DMS79 treated with DMSO at 0.1 percent for 48 hours (cell line): ENCODE measurements at regions not wholly inside any gene's neighbourhood (a gene's known extent, or its start where the extent isn't known, plus 50 kb on each side); places are given as distances from the start of the nearest gene placed in this dataset.
"Not testable (repeated sequence)": the region's sequence is repeated elsewhere in the genome, so short reads cannot be mapped to it uniquely, and the experiment has no call there.

Experiments used
- DNase-seq: peaks from one replicate; lab custom pipeline; 2025; lab: John Stamatoyannopoulos, UW

DNA sequence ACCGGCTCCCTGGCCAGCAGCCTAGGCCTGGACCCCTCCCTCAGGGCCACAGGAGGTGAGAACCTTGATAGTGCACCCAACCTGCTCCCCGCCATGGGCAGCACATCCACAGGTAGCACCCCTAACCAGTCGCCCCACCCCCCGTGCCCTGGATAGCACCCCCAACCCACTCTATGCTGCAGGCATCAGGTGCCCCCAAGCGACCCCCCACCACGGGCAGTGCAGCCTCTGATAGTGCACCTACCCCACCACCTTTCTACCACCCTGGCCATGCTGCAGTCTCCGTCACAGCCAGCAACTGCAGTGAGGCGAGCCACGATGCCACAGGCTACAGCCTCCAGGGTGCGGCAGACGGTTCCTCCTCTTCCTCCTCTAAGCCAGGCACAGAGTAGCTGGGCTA lies 55.6 kb downstream of the SOWAHC start:
- no peak for DNase-seq

DNA sequence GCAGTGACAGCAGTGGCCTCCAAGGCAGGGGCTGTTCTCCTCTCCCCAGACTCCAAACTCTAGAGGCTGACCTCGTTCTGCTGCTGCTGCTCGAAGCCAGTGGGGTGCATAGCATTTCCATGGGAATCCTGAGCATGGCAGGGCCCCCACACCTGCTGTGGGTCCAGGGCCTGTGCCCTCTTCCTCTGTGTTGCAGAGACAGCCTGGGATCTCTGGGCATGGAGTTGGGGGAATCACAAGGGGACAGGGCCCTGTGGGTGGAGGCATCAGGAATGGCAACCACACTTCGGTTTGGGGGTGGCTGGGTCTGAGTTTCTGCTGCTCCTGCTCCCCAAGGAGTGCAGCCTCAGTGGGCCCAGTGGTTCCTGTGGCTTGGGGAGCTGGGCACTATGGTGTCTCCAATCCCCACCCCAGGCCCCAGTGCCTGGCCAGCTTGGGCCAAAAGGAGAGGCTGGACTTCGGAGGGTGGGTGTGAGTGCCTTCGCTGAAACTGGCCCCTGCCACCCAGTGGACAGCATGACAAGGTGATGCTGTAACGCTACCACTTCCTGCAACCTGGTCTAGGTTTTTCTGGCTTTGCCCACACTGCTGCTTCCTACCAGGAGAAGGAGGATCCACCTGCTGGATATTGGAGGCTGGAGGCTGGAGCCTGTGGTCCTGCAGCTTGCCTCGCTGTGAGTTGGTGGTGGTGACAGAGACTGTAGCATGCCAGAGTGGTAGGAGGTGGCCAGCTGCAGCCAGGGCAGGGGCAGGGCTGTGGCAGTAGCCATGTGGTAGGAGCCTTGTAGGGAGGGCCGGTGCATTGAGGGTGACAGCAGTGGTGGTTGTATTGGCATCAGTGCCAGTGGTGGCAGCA lies 56.6 kb downstream of the SOWAHC start:
- DNase-seq: no peak

DNA sequence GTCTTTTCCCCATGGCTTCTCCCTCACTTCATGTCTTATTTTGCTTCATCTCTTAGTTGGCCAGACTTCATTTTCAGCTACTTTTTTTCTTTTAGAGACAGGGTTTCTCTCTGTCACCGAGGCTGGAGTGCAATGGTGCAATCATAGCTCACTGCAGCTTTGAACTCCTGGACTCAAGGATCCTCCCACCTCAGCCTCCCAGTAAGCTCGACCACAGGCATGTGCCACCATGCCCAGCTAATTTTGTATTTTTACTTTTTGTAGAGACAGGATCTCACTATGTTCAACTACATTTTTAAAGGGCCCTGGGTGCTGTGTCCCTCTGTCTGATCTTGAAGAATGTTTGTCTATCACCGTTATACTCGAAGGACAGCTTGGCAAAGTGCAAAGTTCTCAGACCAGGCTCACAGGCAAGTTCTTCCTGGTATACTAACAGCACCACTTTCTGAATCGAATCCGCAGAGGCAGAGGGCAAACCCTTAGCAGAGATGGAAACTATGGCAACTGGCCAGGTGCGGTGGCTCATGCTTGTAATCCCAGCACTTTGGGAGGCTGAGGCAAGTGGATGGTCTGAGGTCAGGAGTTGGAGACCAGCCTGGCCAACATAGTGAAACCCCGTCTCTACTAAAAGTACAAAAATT lies 60.9 kb downstream of the SOWAHC start:
- peak; percentile 12 for DNase-seq

DNA sequence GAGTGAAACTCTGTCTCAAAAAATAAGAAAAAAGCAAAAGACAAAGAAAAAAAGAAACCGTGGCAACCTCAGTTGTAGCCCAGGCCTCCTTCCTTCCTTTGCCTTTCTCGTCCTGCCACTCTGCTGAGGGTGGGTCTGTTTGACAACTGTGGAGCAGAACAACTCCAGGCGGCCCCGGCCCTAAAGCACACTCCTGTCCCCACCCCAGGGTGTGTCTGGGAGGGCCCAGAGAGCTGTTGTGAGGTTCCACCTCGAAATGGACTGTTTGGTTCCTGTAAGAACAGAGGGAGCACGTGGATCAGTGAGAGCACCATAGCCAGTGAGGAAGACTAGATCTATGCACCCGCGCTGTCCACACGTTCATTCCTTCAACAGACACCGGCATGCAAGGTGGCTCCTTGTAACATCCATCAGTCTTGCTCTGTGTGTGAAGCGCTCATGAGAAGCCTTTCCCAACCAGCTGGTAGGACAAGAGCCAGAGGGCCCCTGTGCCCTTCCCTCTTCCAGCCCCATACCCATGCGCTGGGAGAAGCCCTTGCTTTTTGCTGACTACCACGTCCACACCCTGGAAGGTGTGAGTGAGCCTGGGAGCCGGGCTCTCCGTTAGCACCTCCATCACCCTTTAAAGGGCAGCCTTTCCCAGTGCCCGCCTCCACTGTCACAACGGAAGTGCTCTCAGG lies 61.6 kb downstream of the SOWAHC start:
- DNase-seq: no peak

DNA sequence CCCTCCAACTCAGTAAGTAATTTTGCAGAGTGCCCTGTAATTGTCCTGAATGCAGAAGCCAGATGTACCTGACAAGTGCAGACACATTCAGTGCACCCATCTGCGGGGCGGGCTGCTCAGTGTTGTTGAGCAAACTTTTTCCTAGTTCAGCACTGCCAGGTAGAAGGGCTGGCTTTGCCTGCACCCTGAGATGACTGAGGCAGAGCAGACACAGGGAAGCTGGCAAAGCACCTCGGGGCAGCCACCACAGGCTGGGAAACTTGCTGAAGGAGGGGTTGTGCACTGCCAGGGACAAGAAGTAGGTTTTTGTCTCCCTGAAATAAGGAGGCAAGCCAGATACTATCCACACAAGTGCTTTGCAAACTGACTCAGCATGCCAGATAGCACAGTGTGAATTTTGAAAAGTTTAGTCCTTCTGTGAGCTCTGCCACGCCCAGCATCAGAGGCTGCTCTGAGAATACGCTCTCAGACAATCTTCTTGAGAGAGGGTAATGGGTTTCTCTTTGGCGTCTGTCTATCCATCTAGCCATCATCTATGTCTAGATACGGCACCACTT lies 62.3 kb downstream of the SOWAHC start:
- peak; percentile 52 for DNase-seq

DNA sequence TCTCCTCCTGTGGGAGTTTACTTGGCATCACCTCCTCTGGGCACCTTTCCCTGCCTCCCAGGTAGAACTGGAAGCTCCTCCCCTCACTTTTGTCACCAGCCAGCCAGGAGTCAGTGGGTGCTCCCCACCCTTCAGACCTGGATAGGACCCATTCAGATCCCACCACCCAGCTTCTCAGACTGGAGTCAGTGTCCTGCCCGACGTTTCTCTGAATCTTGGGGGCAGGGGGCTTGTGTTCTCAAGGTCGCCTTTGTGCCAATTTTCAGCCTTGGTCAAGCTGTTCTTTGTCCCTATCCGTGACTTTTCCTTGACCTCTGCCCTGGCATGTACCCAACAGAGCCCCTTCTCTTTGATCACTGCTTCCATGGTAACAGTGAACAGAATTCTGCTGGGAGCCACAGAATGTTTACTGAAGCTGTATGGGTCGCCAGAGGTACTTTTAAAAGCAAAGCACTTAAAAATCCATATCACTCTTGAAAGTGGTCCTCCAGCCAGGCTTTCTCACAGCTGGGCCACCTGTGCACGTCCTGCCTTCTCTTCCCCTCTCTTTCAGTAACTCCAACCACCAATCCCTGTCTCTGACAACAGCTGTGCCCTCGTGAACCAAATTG lies 63.1 kb downstream of the SOWAHC start:
- peak; percentile 64 for DNase-seq

DNA sequence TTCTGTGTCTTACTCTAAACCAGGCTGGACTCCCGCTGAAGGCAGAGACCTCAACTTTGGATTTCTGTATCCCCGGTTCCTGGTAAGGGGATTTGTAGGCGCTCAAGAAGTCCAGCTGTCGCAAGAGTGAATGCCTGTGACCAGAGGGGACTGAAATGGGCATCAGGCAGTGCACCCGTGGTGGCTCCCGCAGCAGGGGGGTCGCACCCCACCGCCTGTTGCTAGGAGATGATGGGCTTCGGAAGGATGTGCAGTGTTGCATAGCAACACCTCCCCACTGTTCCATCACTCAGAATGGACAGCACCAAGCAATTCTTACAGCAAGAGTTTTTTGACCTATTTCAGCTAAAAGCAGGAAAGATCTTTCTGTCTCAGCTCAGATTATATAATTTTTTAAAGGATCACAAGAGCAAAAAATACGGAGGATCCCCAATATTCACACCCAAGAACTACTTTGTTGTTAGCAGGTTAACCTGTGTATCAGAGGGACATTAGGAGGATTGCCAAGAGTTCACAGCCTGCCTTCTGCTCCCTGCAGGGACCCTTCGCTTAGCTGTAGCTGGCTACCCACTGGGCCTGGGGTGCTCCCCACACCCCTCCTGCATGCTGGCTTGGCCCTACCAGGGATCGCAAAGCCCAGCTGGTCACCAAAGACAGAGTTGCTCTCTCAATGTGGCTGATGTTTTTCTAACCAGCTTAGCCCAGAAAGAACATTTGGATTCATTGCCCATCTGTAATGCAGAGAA lies 63.8 kb downstream of the SOWAHC start:
- DNase-seq: peak; percentile 52

DNA sequence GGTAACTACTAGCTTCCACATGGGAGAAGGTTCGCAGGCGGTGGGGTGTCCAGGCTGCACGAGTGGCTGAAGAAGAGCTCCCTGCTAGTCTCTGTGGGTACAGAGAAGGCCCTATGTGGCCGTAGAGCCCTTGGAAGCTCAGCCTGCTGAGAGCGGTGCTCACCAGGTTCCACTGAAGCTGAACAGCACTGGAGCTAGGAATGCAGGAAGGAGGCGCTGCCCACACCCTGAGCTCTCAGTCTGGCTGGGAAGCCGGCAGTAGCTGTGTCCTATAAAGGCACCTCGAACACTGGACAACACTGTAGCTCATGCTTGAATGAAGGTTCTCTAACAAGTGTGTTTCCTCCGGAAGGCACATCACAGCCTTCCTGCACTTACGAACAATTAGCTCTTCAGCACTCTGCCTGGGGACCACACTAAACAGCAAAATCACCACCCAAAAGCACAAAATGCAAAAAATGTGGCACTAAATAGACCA lies 64.6 kb downstream of the SOWAHC start:
- DNase-seq: not testable (repeated sequence)

DNA sequence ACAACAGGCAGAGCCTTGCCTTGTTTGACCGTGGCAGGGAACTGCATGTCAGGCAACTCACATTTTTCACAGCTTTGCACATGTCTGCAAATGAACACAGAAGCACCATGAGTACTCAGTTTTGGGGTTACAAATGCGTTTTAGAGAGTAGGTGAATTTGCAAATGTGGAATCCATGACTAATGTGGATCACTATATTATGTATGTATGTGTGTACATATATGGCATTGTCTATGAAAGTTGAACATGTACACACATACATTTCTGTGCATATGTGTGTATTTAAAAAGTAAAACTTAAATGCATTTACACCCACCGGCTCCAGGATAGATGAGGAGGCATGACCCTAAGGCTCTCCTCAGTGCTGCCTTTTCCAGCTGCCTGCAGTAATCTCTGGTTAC lies 65.1 kb downstream of the SOWAHC start:
- DNase-seq: no peak

DNA sequence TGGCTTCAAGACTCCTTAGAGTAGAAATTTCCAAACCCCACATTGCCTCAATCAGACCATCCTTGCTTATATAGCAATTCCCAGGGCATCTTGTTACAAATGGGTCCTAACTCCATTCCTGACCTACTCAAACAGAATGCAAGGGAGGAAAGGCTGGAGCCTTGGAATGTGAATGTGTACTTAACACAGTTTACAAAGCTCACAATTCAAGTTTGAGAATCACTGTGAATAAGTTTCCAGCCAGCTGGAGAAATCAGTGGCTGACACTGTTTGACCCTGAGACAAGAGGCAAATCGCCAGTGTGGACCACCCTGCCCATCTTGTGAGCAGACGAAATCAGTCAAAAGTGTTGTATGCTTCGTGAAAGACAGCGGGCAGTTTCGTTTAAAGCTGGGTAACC lies 65.5 kb downstream of the SOWAHC start:
- no peak for DNase-seq

DNA sequence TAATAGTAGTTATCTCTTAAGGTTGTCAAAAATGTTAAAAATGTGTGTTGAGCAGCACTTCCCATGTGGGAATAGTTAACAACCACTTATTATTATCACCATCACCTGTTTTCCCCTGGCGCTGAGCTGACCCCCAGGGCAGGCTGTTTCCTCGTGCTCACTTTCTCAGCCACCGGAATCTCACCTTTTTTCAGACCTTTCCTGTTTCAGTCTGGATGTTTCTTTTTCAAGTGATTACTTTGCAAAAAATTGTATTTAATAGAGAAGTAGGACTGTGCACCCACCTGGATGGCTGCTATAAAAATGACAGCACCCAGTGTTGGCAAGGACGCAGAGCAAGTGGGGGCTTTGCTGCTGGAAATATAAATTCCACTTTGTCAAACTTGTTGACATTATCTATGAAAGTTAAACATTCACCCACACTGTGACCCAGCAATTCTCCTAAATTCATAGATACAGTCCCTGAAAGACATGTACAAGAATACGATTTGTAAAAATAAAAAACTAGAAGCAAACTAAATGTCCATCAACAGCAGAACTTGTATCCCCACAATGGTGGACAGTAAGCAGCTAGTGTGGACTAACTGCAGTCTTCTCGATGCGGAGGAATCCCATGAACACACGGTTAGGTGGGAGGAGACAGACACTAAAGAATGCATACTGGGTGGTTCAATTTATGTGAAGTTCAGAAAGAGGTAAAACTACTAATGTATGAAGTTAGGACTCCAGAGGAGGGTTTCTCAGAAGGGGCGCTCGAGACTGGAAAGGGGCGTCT lies 66.5 kb downstream of the SOWAHC start:
- no peak for DNase-seq

DNA sequence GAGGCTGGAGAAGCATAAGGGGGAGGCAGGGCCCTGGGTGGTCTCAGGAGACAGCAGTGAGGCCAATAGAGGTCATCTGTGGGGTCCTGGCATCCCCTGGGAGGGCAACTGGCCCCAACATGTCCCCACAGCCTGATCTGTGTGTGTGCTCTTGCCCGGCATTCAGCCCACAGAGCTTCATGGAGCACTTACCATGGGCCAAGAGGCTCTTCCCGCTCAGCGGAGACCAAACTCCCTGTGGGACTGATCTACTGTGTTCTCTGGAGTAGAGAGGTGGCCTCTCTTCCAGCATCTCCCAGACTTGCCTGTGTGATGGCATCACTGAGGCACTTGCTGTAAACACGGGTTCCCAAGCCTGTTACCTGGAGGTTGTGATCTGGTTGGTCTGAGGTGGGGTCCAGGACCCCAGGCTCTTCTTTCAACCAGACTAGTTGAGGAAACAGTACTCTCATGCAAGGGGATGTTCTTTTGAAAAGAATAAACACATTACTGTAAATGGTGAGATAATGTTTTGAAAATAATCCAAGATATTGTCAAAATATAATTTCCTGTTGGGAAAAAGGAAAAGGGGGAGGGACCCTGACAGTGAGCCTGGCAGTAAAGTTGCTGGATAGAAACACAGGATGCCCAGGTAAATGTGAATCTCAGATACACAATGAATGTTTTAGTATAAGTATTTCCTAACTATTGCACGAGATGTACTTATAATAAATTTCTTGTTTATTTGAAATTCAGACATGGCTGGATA lies 67.6 kb downstream of the SOWAHC start:
- DNase-seq: no peak

DNA sequence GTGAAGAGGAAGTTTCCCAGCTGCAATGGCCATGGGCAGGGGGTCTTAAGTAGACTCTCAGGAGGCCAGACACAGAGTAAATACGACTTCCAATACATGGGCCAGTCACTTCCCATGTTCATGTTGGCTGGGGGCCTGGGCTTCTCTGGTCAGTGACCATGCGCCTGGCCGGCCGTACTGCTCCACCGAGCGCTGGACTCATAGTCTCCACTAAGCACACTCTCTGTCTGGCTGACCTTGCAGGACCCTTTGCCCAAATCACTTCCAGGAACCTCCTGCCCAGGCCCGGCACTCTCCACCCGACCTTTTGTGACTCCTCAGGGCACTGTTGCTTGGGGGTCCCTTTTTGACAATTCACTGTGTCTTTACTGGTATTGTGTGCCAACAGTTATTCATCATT lies 69.3 kb downstream of the SOWAHC start:
- DNase-seq: no peak

DNA sequence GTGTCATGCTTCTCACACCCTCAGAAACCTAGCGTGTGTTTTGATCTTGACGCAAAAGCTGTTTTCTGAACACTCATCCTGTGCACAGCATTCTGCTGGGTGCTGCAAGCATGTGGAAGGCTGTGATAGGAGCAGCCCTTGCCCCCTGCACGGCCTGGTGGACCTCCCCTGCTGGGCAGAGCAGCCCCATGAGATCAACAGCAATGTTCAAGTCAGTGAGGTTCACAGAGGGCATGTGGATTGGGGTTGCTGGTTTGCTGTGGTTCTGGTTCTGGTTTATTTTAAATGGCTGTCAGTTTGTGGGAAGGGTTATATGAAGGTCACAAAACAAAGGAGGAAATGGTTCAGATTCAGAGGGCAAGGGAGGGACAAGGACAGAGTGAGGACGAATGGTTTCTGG lies 71.3 kb downstream of the SOWAHC start:
- no peak for DNase-seq

DNA sequence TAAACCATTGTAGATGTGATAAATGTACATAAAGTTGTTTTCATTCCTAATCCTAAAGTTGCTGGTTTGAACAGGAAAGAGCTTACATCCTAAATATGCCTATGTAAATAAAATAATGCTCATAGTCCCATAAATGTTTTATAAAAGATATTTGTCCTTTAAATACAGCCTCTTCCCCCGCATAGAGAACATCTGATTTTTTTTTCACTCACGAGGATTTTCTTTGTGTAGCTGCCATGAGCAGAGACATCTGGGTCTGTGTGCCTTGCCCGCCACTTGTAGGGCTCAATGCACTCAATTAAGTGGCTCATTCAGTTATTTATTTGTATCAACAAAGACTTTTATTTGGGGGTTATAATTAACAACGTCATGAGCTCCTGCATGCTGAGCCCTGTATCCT lies 72.8 kb downstream of the SOWAHC start:
- DNase-seq: peak; percentile 20

DNA sequence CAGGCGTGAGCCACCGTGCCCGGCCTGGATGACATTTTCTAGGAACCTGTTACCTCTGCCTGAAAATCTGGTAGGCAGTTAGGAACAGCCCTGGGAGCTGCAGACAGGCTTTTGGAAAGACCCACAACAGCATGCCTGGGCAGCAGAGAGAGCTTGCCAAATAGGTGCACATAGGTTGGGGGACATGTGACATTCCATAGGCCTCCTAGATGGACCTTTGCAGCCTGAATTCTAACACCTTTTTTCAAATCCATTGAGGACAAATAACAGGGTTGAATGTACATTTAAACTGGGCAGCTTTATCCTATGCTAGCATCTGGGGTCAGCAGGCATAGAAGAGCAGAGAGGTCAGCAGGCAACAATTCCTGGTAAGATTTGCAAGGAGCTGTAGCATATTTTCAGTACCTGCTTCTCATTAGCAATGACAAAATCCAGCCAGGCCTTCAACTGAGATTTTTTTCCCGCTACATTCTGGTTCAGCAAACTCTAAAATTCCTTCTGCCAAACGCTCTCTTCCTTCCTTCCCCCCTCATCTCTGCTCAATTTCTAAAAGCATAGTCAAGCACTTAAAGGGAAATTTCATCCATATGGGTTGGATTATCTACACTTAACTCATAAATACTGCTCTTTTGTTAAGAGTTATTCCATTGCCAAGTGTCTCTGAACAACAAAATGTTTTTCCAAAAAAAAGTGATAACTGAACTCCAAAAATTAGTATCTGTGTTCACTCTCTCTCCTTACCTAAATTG lies 75.2 kb downstream of the SOWAHC start:
- no peak for DNase-seq

DNA sequence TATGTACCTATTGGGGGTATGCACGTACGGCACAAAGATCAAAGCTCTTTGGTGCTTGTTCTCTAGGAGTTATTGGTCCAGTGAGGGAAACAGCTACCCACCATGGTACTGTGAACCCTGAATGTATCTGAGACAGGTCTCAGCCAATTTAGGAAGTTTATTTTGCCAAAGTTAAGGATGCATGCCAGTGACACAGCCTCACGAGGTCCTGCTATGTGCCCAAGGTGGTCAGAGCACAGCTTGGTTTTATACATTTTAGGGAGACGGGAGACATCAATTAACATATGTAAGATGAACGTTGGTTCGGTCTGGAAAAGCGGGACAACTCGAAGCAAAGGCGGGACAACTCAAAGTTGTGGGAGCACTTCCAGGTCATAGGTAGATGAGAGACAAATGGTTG lies 75.8 kb downstream of the SOWAHC start:
- no peak for DNase-seq

DNA sequence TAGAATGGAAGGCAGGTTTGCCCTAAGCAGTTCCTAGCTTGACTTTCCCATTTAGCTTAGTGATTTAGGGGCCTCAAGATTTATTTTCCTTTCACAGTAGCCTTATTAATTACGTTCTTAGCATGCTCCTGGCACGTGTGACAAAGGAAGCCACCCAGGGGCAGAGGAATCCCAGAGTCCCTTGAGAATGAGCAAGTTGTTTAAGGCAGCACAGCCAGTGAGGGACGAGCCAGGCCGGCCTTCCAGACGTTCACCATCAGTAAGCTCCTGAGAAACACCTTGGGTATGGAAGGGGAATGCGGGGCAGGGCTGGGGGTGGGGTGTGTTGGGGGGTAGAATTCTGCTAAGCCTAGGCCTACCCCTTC lies 76.3 kb downstream of the SOWAHC start:
- DNase-seq: no peak

DNA sequence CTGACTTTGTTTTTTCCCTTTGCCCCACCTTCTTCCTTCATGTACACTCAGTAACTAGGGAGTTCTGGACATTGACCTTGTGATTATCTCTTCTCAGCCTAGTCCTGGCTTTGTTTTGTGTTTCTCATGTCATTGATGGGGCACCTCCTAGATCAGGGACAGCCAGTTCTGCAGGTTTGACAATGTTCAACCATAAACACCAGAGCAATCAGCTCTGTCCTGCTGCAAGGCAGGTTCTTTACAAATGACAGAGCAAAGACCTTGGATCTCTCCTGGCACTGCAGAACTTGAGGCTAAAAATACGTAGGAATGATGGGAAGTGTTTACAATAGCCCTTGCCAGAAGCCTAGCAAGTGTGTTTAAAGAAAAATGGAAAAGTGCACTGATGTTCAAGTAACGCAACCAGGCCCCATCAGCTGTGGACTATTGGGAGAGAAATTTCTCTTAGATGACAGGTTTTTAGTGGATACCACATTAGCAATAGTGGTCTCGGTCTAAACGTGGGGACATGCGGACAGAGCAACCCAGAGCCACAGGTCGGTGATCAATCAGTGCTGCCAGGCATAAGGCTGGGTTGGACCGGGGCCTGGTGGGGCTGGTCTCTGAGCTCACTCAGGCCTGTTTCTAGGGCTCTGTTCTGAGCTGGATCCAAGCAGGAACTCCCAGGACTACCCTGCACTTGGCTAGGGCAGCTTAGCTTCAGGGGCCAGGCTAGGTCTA lies 76.8 kb downstream of the SOWAHC start:
- DNase-seq: no peak
